DND-41 (cell line): ENCODE measurements at regions not wholly inside any gene's neighbourhood (a gene's known extent, or its start where the extent isn't known, plus 50 kb on each side); places are given as distances from the start of the nearest gene placed in this dataset.
A peak's percentile ranks its signal among the peaks of the same experiment; 100 is the strongest.

ENCODE experiments used
- ATAC-seq: fragments of 200-7000 bp; cut with Tn5 transposase; 3 replicates; pipeline ENCODE4 v1.9.1; 2021; ENCODE audit warnings: low read depth; ENCODE audit not compliant: insufficient read depth
- DNase-seq: peaks from one replicate; pipeline ENCODE4 v3.0.0-alpha.2; 2020
- H2AFZ ChIP-seq: 2 replicates; pipeline ENCODE4 v1.6.0; 2012; ENCODE audit warnings: low read depth, low read length
- H3K27ac ChIP-seq: 2 replicates; pipeline ENCODE4 v1.5.1; 2012; ENCODE audit warnings: low read length, inconsistent platforms
- H3K27me3 ChIP-seq: fragments of 200-600 bp; sonication (generic); 2 replicates; pipeline ENCODE4 v1.6.0; 2012; ENCODE audit warnings: low read length, mild to moderate bottlenecking, inconsistent platforms; ENCODE audit not compliant: insufficient read depth, poor library complexity
- H3K36me3 ChIP-seq: 2 replicates; pipeline ENCODE4 v1.5.1; 2012; ENCODE audit warnings: low read length, inconsistent platforms; ENCODE audit not compliant: insufficient read depth
- H3K4me1 ChIP-seq: 2 replicates; pipeline ENCODE4 v1.5.1; 2012; ENCODE audit warnings: mild to moderate bottlenecking, low read length; ENCODE audit not compliant: insufficient read depth
- H3K4me2 ChIP-seq: 2 replicates; pipeline ENCODE4 v1.6.0; 2012; ENCODE audit warnings: mild to moderate bottlenecking, moderate library complexity, low read length, inconsistent platforms; ENCODE audit not compliant: insufficient read depth
- H3K4me3 ChIP-seq, 2 experiments: fragments of 200-600 bp in 1 of 2; shearing (Covaris generic) in 1 of 2; 2 replicates each; pipeline ENCODE4 v1.5.1; 2012 to 2016; ENCODE audit warnings: inconsistent platforms in 2 of 2, low read length in 2 of 2, mild to moderate bottlenecking in 2 of 2, low read depth in 1 of 2, moderate library complexity in 1 of 2
- H3K79me2 ChIP-seq: 2 replicates; pipeline ENCODE4 v1.6.0; 2012; ENCODE audit warnings: low read length, inconsistent platforms; ENCODE audit not compliant: insufficient read depth
- H3K9ac ChIP-seq: 2 replicates; pipeline ENCODE4 v1.6.0; 2012; ENCODE audit warnings: low read depth, mild to moderate bottlenecking, inconsistent platforms, low read length, moderate library complexity
- H3K9me3 ChIP-seq: 2 replicates; pipeline ENCODE4 v1.5.1; 2012; ENCODE audit warnings: low read length, moderate library complexity, mild to moderate bottlenecking, inconsistent platforms; ENCODE audit not compliant: insufficient read depth, severe bottlenecking
- H4K20me1 ChIP-seq: 2 replicates; pipeline ENCODE4 v1.6.0; 2012; ENCODE audit warnings: low read length; ENCODE audit not compliant: insufficient read depth
- EZH2 ChIP-seq: IDR thresholded peaks from 3 replicates; pipeline ENCODE4 v1.6.1; 2012; ENCODE audit warnings: borderline replicate concordance, low read depth, mild to moderate bottlenecking, moderate library complexity, low read length, inconsistent platforms; ENCODE audit not compliant: severe bottlenecking
- TF ChIP-seq, protein P1 (sequence below): IDR thresholded peaks from 2 replicates; pipeline ENCODE4 v1.5.1; 2012; ENCODE audit warnings: borderline replicate concordance, low read length, moderate library complexity, mild to moderate bottlenecking; ENCODE audit not compliant: poor library complexity, severe bottlenecking; ENCODE audit errors: extremely low read depth

DNA sequence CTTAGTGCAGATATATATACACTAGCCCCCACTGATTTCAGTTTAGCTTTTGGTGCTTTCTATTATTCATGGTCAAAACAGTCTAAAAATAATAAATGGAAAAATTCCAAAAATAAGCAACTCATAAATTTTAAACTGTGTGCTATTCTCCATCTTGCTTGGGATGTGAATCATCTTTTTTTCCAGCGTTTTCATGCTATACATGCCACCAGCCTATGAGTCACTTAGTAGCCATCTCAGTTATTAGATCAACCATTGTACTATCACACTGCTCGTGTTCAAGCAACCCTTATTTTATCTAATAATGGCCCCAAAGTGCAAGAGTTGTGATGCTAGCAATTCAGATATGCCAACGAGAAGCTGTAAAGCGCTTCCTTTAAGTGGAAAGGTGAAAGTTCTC, 73.9 kb upstream of the KRR1 start:
- Histone ChIP-seq H3K79me2 (no peaks in the 10 kb centered on the region), H3K4me1 (no peaks in the 10 kb centered on the region), H3K27ac (no peak overlapping the region), H3K9me3 (no peaks in the 10 kb centered on the region), H3K36me3 (no peaks in the 10 kb centered on the region), H3K9ac (no peak overlapping the region), H3K4me3 (no peak overlapping the region), H3K27me3 (no peaks in the 10 kb centered on the region), H4K20me1 (no peaks in the 10 kb centered on the region), H2AFZ (no peak overlapping the region), H3K4me2 (no peak overlapping the region)
- DNase-seq (no peak), ATAC-seq (no peak)
- TF ChIP-seq, protein P1, sequence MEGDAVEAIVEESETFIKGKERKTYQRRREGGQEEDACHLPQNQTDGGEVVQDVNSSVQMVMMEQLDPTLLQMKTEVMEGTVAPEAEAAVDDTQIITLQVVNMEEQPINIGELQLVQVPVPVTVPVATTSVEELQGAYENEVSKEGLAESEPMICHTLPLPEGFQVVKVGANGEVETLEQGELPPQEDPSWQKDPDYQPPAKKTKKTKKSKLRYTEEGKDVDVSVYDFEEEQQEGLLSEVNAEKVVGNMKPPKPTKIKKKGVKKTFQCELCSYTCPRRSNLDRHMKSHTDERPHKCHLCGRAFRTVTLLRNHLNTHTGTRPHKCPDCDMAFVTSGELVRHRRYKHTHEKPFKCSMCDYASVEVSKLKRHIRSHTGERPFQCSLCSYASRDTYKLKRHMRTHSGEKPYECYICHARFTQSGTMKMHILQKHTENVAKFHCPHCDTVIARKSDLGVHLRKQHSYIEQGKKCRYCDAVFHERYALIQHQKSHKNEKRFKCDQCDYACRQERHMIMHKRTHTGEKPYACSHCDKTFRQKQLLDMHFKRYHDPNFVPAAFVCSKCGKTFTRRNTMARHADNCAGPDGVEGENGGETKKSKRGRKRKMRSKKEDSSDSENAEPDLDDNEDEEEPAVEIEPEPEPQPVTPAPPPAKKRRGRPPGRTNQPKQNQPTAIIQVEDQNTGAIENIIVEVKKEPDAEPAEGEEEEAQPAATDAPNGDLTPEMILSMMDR, result no peak
- TF ChIP-seq EZH2, result no peak

DNA sequence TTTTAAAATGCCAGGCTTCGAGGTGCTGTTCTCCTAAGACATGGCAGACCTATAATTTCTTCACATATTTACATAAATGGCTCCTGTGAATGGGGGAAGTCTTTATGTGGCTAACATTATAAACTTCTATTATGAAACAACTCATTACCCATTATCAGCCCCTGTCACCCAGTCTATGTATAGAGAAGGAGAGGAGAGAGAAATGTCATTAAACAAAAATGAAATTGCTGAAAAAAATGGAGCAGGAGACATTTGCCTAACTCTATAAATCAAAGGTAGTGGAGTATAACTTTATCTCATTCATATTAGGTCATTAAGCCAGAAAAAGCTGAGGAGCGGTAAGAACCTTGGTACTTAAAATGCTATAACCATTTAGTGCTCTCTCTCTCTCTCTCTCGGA, 71.9 kb upstream of the KRR1 start:
- Histone ChIP-seq H3K79me2 (no peaks in the 10 kb centered on the region), H3K27me3 (no peaks in the 10 kb centered on the region), H3K4me3 (no peak overlapping the region), H3K4me2 (no peak overlapping the region), H3K27ac (no peak overlapping the region), H3K9me3 (no peaks in the 10 kb centered on the region), H3K9ac (no peak overlapping the region), H4K20me1 (no peaks in the 10 kb centered on the region), H3K36me3 (no peaks in the 10 kb centered on the region), H3K4me1 (no peaks in the 10 kb centered on the region), H2AFZ (no peak overlapping the region)
- no peak for ATAC-seq
- TF ChIP-seq, protein P1, result no peak
- no peak for TF ChIP-seq EZH2
- no peak for DNase-seq

DNA sequence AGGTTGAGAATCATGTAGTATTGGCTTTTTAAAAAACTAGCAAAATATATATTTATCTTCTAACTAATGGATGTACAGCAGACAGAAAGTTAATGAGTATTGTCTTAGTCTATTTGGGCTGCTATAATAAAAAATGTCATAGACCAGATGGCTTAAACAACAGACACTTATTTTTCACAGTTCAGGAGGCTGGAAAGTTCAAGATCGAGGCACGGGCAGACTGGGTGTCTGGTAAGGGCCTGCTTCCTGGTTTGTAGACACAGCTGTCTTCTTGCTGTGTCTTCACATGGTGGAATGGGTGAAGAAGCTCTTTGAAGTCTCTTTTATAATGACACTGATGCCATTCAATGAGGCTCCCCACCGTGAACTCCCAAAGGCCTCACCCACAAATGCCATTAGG, 70.1 kb upstream of the KRR1 start:
- Histone ChIP-seq H3K36me3 (no peaks in the 10 kb centered on the region), H3K27me3 (no peaks in the 10 kb centered on the region), H3K4me3 (no peak overlapping the region), H3K79me2 (no peaks in the 10 kb centered on the region), H3K9me3 (no peaks in the 10 kb centered on the region), H3K4me1 (no peaks in the 10 kb centered on the region), H3K4me2 (no peak overlapping the region), H3K9ac (no peak overlapping the region), H4K20me1 (no peaks in the 10 kb centered on the region), H3K27ac (no peak overlapping the region), H2AFZ (no peak overlapping the region)
- DNase-seq, result peak; percentile 18
- TF ChIP-seq EZH2, result no peak
- TF ChIP-seq, protein P1, result no peak
- peak; percentile 77 for ATAC-seq

DNA sequence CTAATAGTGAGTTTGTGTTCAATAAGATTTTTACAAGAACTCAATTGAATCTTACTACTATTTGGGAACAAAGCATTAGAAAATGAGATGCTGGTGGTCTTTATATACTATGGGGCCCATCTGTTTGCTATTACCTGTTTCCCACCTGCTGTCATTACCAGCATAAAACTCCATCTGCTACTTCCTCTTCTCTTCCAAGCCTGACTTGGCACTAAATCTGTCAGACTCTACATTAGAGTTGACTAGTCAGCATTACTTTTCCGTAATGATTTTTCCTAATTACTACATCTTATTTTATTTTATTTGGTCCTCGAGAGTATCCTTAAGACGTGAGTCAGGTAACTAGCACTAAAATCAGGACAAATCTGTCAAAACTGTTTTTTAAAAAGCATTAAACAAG, 68.1 kb upstream of the KRR1 start:
- no peaks in the 10 kb centered on the region for H3K36me3 ChIP-seq
- no peak overlapping the region for H3K4me3 ChIP-seq
- H3K9ac ChIP-seq, result no peak overlapping the region
- H3K27ac ChIP-seq, result no peak overlapping the region
- no peak overlapping the region for H2AFZ ChIP-seq
- no peak for DNase-seq
- H3K4me1 ChIP-seq, result no peaks in the 10 kb centered on the region
- no peak overlapping the region for H3K4me2 ChIP-seq
- H3K79me2 ChIP-seq, result no peaks in the 10 kb centered on the region
- TF ChIP-seq, protein P1, result no peak
- no peak for TF ChIP-seq EZH2
- H4K20me1 ChIP-seq, result no peaks in the 10 kb centered on the region
- H3K9me3 ChIP-seq, result no peaks in the 10 kb centered on the region
- H3K27me3 ChIP-seq, result no peaks in the 10 kb centered on the region
- ATAC-seq, result no peak
